Activated CD4-positive, alpha-beta T cell treated with anti-CD3 and anti-CD28 coated beads for 1 hour (primary cell): ENCODE measurements at regions not wholly inside any gene's neighbourhood (a gene's known extent, or its start where the extent isn't known, plus 50 kb on each side); places are given as distances from the start of the nearest gene placed in this dataset.
"Not testable (repeated sequence)": the region's sequence is repeated elsewhere in the genome, so short reads cannot be mapped to it uniquely, and the experiment has no call there.

Experiments
- DNase-seq: peaks from one replicate; pipeline ENCODE4 v3.0.0-alpha.2; 2020

DNA sequence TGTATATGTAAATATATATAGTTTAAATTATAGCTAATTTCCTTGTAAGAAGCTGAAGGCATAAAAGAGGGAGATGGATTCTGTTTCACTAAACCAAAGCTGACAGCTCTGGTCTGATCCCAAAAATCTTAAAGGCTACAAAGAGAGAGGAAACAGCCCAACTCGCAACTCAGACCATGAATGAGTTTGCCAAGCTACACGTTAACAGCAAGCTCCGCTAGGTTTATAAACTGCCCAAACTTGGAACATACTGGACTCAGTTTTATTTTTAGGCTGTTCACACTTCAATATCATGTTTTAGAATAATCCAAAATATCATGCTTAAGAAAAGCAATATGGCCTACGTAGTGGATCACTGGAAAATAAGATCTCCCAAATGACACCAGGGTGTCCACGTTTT is 318.3 kb upstream of the RPS23 start:
- DNase-seq: no peak

DNA sequence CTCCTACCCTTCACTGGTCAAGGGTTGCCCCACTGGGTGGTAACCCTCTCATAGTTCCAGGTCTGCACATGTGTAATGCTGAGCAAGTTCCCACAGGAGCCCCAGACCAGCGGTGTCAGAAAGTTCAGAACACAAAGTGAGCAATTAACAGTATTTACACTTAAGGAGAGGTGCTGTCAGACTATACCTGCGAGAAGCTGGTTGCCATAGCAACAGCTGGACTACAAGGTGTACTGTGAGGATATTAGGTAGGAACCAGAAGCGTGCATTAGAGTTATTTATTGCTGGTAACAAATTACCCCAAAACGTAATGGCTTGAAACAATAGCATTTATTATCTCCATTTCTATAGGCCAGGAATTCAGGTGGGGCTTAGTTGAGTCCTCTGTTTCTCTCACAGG is 317.0 kb upstream of the RPS23 start:
- no peak for DNase-seq

DNA sequence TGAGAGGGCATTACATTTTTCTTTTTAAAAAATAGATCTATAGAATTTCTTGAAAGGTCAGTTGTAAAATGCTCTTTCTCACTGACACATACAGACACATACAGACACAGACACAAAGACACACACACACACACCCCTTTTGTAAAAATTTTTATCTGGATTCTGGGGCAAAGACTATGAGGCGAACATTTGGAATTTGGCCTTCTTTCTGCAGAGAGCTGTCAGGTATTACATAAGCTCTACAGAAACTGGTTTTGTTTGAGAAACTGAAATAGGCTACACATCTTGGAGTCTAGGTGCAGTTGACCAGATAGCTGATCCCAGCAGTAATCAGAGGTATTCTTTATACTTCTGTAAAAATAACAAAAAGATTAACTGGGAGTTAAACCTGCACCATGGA is 315.9 kb upstream of the RPS23 start:
- no peak for DNase-seq

DNA sequence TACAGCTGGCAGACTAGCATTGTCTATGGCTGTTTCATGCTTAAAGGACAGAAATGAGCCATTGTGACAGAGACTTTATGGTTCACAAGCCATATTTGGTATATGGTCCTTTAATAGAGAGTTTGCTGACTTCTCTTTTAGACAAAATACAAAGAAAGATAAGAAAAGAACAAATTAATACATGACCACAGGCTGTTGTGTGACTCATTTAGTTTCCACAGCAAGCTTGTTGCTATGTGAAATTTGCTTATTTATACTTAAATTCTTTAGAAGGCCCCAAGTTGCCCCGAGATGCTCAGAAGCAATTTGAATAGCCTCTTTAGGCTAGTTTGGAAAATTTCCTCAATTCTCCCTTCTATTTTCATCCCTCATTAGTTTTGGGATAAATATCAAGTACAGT is 315.3 kb upstream of the RPS23 start:
- no peak for DNase-seq

DNA sequence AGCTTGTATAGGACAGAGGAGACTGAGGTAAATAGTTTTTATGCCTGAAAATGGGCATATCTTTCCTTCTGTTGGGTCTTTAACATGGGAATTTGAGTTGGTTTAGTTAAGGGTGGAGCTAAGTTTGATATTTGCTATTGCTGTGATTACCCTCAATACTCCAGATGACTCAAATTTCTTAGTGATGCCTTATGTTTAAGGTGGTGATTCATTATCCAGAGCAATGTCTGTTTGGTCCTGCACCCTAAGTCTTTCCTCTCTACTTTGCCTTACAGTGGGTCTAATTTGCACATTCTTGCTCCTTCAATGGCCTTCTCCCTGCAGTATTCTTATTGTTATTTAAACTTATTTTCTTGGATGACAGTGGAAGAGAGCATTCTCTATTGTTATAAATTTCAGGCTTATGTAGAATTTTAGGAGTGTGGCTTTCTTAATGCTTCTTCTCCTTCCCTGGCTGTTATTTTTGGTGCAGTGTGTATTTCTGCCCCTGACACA is 312.9 kb upstream of the RPS23 start:
- DNase-seq: no peak

DNA sequence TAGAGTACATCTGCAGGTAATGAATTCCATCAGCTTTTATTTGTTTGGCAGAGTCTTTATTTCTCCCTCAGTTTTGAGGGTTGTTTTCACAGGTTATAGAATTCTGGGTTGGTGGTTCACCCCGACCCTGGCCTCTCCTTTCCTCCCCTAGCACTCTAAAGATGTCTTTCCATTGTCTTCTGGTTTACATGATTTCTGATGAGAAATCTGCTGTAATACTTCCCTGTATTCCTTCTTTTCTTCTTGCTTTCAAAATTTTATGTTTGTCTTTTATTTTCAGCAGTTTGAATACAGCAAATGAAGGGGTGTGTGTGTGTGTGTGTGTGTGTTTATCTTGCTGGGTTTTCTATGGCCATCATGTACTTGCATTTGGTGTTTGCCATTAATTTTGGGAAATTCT is 312.0 kb upstream of the RPS23 start:
- no peak for DNase-seq

DNA sequence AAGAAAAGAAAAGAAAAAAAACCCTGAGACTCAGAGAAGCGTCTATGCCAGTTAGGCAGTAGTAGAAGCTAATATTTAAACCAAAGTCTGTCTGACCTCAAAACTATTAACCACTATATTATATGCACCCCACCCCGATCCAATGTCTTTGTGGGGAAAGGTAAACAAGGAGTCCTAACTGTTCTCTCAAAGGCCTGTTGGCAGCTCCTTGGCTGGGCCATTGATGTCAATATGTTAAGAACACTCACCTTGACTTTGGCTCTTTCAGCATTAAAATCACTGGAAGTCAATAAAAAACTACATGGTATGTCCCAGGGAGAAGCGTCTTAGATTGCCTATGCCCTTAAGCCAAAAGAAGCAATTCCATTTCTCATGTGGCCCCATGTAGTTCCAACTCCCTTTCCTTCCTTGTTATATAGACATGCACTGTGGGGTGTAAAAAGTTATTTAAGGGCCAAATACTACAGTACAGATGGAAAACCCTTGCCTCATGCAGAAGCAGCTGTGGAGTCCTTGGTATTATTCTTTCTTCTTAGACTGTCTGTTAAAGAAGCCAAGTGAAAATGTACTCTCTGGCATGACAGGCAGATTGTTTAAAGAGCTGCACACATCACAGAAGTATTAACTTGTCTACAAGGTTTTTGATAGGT is 308.6 kb upstream of the RPS23 start:
- DNase-seq: no peak

DNA sequence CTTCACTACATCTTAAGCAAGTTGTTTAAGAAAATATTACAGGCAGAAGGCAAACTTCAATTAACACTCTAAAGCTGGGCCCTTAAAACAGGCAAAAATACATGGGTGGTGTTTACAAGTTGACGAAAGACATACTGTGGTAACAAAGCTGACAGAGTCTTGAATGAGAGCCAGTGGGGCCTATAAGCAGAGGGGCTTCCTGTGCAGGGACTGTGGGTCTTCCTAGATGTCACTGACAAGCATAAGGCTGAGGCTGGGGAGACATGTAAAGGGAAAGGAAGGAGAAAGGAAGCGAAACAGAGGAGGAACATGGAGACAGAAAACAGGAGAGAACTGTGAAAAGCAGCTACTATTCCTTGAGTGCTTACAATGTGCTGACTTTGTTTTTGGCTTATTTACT is 308.0 kb upstream of the RPS23 start:
- no peak for DNase-seq

DNA sequence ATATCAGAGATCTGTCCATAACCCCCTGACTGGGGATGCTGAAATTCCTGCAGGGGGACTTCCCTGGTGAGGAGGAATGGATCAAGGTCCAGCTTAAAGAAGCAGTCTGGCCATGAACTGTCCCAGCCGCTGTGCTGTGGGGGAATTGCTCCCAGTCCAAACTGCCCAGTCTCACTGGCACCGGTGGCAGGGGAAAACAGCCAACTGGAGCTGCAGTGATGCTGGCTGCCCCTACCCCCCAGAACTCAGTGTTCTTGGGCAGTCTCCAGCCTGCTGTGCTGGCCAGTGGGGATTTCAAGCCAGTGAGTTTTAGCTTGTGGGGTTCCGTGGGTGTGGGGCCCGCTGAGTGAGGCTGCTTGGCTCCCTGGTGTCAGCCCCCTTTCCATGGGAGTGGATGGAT is 306.5 kb upstream of the RPS23 start:
- DNase-seq: no peak

DNA sequence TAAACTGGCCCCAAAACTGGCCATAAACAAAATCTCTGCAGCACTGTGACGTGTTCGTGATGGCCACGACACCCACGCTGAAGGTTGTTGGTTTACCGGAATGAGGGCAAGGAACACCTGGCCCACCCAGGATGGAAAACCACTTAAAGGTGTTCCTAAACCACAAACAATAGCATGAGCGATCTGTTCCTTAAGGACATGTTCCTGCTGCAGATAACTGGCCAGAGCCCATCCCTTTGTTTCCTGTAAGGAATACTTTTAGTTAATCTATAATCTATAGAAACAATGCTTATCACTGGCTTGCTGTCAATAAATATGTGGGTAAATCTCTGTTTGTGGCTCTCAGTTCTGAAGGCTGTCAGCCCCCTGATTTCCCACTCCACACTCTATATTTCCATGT is 305.2 kb upstream of the RPS23 start:
- DNase-seq: not testable (repeated sequence)

DNA sequence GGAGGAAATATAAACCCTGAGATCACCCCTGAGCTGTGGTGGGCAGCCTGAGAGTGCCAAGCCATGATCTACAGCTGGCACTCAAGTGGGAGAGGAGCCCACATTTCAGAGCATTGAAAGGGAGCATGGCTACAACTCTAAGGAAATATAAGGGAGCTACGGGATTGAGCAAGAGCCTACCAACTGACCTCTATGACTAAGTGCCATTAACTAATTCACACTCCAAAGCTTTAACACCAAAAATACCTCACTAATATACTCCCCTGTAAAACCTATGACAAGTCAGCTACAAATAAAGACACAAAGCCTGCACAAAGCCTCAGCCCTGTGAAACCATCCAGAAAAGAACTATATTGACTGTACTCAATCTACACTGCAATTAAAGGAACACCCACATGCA is 286.8 kb upstream of the RPS23 start:
- no peak for DNase-seq

DNA sequence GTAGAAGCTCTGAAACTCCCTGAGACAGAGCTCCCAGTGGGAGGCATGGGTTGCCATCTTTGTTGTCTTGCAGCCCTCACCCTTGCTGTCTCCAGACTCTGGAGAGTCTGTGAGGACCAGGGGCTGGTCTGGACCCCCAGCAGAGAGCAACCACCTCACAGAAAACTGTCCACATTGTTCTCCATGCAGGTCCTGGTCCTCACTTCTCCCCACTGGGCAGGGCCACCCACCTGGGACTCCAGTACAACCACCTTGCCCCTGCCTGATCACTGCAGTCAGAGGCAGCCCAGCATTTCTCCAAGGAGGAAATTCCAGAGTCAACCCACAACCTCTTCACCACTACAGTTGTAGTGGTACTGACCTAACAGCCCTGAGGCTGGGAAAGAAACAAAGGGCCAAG is 285.6 kb upstream of the RPS23 start:
- DNase-seq: no peak

DNA sequence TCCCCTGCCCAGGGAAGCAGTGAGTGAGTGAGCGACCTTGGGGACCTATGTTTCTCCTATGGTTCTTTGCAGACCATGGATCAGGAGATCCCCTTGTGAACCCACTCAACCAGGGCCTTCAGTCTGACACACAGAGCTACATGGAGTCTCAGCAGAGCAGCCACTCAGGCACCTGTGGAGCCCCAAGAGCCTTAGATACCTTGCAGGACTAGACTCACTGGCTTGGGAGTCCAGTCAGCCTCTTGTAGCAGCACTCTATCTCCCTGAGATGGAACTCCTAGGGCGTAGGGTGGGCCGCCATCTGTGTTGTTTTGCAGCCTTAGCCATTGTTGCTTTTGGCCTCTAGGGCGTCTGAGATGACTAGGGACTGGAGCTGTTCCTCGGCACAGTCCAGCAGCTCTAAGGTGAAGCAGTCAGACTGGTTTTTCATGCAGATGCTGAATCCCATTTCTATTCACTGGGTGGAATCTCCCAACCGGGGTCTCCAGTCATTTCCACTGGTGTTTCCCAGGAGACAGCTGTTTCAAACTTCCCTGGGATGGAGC is 284.6 kb upstream of the RPS23 start:
- no peak for DNase-seq

DNA sequence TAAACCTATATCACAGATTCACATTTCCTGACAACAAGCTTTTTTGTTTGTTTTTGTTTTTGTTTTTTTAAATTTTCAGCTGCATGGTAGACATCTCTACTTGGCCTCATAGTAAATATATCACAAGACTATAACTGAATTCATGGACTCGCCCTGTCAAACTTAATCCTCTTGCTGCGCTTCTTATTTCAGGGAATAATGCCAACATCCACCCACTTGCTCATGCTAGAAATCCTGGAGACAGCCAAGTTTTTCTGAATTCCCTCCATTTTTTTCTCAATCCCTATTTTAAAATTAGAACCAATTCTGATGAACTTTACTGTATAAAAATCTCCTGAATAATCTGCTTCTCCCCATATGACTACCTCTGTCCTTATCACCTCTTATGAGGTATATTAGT is 283.6 kb upstream of the RPS23 start:
- no peak for DNase-seq

DNA sequence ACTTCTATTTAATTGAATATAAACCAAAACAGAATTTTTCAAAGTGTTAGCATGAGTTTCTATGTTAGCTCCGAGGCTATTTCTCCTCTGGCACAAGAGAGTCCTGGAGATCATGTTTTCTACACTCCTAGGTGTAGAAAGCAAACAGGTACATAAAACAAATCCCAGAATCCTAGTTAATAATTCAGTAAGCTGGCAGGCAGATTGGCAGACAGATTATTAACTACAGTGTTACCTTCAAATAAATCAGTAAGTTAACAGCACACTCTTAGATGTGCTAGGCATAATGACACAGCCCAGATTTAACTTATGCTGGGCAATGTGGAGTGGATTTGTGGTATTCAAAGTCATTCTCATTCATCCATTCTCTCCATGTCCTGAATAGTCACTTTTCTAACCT is 282.8 kb upstream of the RPS23 start:
- DNase-seq: no peak

DNA sequence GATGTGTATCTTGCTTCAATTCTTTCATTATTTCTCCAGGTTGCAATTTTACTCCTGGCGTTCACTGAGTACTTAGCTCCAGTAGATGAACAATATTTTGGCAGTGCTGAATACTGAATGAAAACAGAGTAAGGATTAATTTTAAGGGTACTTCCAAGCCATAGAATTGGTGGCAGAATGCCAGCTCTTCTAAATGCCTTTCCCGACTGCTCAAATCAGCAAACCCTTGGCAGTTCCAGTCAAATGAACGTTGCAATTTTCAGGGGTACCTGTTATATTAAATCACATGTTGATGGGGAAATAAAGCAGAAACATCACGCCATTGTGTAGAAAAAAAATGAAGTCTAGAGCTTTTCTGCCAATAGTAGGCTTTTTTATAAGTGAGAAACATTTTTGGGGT is 282.4 kb upstream of the RPS23 start:
- DNase-seq: no peak

DNA sequence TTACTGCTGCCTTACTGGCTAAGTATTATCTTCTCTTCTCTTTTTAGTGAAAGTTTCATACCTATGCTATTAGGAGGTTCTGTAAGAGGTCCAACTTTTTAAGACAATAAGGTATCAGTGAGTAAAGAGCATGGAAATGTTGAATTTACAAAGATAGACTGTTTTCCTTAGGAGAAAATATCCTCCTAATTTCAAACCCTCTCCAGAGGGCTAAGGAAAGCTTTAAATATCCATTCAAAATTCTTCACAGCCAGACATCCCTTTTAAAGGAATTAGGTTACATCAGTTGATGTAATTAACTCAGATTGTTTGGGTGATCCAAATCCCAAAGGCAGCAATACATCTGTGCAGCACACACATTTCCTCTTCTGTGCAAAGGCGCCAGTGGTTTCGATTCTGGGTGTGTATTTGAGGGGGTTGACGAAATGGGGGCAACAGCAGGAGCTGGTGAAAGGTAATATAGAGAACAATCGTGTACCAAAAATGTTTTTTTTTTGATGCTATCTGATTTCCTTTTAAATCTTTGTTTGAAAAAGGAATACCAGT is 273.8 kb upstream of the RPS23 start:
- no peak for DNase-seq

DNA sequence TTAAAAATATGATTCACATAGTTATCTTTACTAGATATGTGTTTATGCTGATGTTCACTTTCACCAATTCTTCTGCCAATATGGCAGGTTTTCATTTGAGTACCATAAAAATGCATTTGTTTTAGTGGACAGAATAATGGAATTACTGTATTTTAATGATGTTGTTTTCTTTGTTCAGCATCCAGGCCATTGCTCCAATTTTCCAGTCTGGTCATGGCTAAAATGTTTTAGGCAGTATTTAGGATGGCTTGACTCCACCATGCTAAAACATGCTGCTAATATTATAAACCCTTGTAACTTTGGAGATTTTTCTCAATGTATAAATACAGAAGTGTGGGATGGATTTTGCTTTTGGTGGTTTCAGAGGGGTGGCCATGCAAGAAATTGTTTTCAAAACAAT is 273.0 kb upstream of the RPS23 start:
- DNase-seq: no peak

DNA sequence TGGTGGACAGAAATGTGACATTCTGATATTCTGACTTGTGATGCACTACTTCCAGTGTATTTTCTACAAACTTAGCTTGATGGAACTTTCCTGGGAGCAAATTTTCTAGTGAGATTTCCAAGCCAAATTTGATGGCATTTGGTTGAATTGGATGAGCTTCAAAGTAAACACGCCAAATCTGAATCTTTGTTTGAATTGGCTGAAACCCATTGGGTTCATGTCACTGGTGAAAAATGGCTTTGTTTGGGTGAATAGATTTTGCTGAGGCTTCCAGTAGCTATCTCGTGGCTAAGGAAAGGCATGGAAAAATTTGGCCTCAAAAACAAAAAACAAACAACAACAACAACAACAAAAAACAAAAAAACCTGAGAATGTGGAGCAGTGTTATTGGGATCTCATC is 271.1 kb upstream of the RPS23 start:
- DNase-seq: no peak

DNA sequence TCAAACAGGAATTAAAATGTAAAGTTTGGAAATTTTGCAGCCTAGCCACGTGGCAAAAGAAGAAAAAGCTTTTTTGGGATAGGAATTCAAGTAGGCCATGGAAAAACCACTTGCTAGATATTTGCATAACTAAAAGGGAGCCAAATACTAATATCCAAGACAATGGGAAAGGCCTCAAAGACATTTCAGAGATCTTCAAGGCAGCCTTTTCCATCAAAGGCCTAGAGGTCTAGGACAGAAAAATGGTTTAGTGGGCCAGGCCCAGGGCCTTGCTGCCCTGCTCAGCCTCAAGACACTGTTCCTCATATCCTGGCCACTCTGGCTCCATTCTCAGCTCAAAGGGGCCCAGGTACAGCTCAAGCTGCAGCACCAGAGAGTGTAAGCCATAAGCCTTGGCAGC is 265.9 kb upstream of the RPS23 start:
- DNase-seq: no peak

DNA sequence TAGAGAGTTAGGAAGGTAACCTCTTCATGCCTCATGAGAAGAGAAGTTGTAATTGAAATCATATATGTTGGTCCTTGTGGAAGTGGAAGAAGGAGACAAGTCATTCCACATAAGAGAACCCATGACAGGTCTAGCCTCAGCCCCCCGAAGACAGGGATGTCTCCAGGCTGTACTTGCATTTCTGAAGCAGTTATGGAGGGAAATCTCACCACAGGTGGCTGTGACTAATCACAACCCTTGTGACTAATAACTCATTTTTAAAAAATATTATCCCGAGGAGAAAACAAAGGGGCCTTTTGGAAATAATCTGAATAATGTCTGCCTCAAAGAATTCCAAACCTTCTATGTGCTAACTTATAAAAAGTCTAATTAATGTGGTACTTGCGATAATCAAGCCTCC is 262.1 kb upstream of the RPS23 start:
- no peak for DNase-seq

DNA sequence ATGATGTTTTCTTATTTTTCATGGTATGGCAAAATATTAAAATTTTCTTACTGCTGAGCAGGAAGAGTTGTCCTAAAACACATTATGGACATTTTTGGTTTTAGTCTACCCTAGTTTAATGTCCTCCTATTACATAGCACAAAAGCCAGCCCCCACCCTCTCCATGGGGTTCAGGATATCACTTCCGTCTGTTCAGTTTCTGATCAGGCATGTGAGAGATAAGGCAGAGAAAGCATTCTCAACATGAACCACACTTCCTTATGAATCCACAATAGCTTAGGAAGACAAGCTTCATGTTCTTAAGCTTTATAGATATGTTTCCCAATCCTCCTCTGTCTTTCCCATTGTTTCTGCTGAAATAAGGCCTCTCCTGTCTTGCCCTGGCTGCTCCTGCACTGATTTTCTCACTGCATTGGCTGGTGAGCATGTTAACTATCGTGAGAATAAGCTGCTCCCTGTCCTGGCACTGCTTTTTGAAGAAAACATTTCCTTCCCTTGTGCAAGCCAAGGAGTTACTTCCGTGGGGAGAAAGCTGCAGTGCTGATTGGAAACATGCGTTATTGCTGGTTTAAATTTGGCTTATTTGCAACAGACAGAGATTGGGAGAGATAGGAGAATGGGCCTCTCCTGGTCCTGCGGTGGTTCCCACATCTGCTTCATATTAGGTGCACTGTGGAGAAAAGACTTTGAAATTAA is 260.3 kb upstream of the RPS23 start:
- DNase-seq: no peak

DNA sequence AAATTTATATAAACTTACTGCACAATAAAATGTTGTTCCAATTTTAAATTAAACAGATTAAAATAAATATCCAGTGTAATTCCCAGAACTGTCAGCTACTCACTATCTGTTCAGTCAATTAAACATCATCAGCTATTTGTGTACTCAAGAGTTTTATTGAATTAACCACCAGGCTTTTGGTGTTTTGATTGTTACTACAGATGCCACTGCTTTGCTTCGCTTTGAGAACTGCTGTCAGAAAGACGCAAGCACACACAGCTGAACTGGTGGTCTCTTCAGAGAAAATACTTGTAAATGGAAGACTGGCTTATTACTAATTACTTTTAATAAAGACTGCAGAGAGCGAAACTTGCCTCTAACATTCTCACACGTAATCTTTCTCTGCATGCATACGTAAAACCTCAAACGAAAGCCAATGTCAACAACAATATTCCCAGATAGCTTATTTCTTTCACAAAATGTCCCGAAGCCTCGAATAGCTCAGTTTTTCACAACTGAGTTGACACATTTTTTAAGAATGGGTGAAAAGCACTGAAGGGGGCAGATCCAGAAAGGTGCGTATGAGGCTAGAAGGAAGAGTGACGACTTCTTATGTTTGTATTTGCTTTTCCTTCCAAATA is 259.6 kb upstream of the RPS23 start:
- DNase-seq: no peak

DNA sequence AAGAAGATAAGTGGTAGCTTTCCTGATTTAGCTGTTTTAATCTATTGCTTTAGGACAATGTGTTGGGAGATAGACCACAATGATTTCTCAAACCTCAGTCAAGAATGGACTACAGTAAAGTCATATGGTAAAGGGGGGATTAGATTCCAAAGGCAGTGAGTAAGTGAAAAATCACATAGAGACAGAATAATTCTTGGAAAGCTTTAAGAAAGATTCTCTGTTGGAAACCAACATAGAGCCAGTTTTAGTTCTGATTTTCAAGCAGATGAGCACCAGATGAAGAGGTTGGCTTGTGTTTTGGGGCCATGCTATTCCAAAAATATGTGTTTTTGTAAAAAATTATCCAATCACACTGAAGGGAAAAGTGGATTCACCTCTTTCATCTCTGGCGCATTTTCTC is 256.8 kb upstream of the RPS23 start:
- DNase-seq: no peak
